CD4-positive, alpha-beta T cell treated with Interferon gamma for 1 hour (primary cell): ENCODE measurements at regions not wholly inside any gene's neighbourhood (a gene's known extent, or its start where the extent isn't known, plus 50 kb on each side); places are given as distances from the start of the nearest gene placed in this dataset.

ENCODE experiments used
- DNase-seq: peaks from one replicate; pipeline ENCODE4 v3.0.0-alpha.2; 2020

- DNase-seq, result no peak
Measured at GRCh38 chr2:221343524-221343923, 228.6 kb downstream of the EPHA4 start.

GRCh38 chr2:221345516-221345915 lies 226.6 kb downstream of the EPHA4 start:
- no peak for DNase-seq

GRCh38 chr2:221346411-221346810 lies 225.7 kb downstream of the EPHA4 start:
- DNase-seq, result no peak

GRCh38 chr2:221347471-221347870 lies 224.6 kb downstream of the EPHA4 start:
- no peak for DNase-seq

- no peak for DNase-seq
Measured at GRCh38 chr2:221350616-221351015, 221.5 kb downstream of the EPHA4 start.

- no peak for DNase-seq
Measured at GRCh38 chr2:221353201-221353600, 218.9 kb downstream of the EPHA4 start.

GRCh38 chr2:221360312-221360711 lies 211.8 kb downstream of the EPHA4 start:
- no peak for DNase-seq

GRCh38 chr2:221360742-221361141 lies 211.4 kb downstream of the EPHA4 start:
- DNase-seq, result no peak

GRCh38 chr2:221361633-221362032 lies 210.5 kb downstream of the EPHA4 start:
- DNase-seq, result no peak

- no peak for DNase-seq
Measured at GRCh38 chr2:221364672-221365071, 207.4 kb downstream of the EPHA4 start.
